ENCODE measurements at regions not wholly inside any gene's neighbourhood (a gene's known extent, or its start where the extent isn't known, plus 50 kb on each side); places are given as distances from the start of the nearest gene placed in this dataset.

GRCh38 chr15:77715860-77716259 is 83.1 kb upstream of the LINGO1 start:
- DNase-seq: no peak
- Histone ChIP-seq H3K36me3 (no peaks in the 10 kb centered on the region), H3K4me1 (no peaks in the 10 kb centered on the region), H3K27ac (no peak overlapping the region), H3K4me3 (replicated peaks in 1 of 3) (no peak overlapping the region), H3K27me3 (no peaks in the 10 kb centered on the region), H3K9me3 (no peaks in the 10 kb centered on the region)
- intact Hi-C loops (cut with DNase I): no loop called here
- 69 to 84% methylated on average over 5 of the region's 5 CpGs for WGBS, 2 donors
- no peak for TF ChIP-seq CTCF (IDR thresholded peaks at IDR 0.05)
- no peak for TF ChIP-seq POLR2A (IDR thresholded peaks at IDR 0.05)

- Histone ChIP-seq H3K4me3 (replicated peaks in 1 of 3) (no peak overlapping the region), H3K36me3 (no peaks in the 10 kb centered on the region), H3K4me1 (no peaks in the 10 kb centered on the region), H3K9me3 (no peaks in the 10 kb centered on the region), H3K27ac (no peak overlapping the region), H3K27me3 (no peaks in the 10 kb centered on the region)
- intact Hi-C loops (cut with DNase I): no loop called here
- 74 to 83% methylated on average over 3 to 6 of the region's 6 CpGs for WGBS, 2 donors
- no peak for DNase-seq
- TF ChIP-seq POLR2A (IDR thresholded peaks at IDR 0.05) (no peak), CTCF (IDR thresholded peaks at IDR 0.05) (no peak)
These were observed 82.3 kb upstream of the LINGO1 start for GRCh38 chr15:77715051-77715450.

- Histone ChIP-seq H3K27ac (no peak overlapping the region), H3K9me3 (no peaks in the 10 kb centered on the region), H3K27me3 (no peaks in the 10 kb centered on the region), H3K4me3 (replicated peaks in 1 of 3) (no peak overlapping the region), H3K36me3 (no peaks in the 10 kb centered on the region), H3K4me1 (no peaks in the 10 kb centered on the region)
- 63 to 90% methylated on average over 12 to 13 of the region's 13 CpGs for WGBS, 2 donors
- TF ChIP-seq CTCF (IDR thresholded peaks at IDR 0.05): no peak
- TF ChIP-seq POLR2A (IDR thresholded peaks at IDR 0.05): no peak
- DNase-seq: no peak
- intact Hi-C loops (cut with DNase I): no loop called here
These were observed 81.8 kb upstream of the LINGO1 start for GRCh38 chr15:77714555-77714954.

- no peak for DNase-seq
- 72 to 76% methylated on average over 4 of the region's 4 CpGs for WGBS, 2 donors
- no peaks in the 10 kb centered on the region for H3K36me3 ChIP-seq
- H3K27ac ChIP-seq: no peak overlapping the region
- H3K4me3 ChIP-seq (replicated peaks in 1 of 3): no peak overlapping the region
- no peaks in the 10 kb centered on the region for H3K4me1 ChIP-seq
- TF ChIP-seq POLR2A (IDR thresholded peaks at IDR 0.05) (no peak), CTCF (IDR thresholded peaks at IDR 0.05) (no peak)
- intact Hi-C loops (cut with DNase I): no loop called here
- no peaks in the 10 kb centered on the region for H3K9me3 ChIP-seq
- no peaks in the 10 kb centered on the region for H3K27me3 ChIP-seq
These were observed 81.3 kb upstream of the LINGO1 start for GRCh38 chr15:77714023-77714422.

GRCh38 chr15:77713281-77713680 is 80.6 kb upstream of the LINGO1 start:
- no peak for TF ChIP-seq POLR2A (IDR thresholded peaks at IDR 0.05)
- no peak for TF ChIP-seq CTCF (IDR thresholded peaks at IDR 0.05)
- intact Hi-C loops (cut with DNase I): no loop called here

More at GRCh38 chr15:77713281-77713680, 80.6 kb upstream of the LINGO1 start:
- DNase-seq: no peak
- H3K36me3 ChIP-seq: no peaks in the 10 kb centered on the region
- no peak overlapping the region for H3K4me3 ChIP-seq (replicated peaks in 1 of 3)
- H3K27me3 ChIP-seq: no peaks in the 10 kb centered on the region
- H3K27ac ChIP-seq: no peak overlapping the region
- H3K9me3 ChIP-seq: no peaks in the 10 kb centered on the region
- 92% methylated on average over 10 of the region's 10 CpGs for WGBS, 2 donors
- H3K4me1 ChIP-seq: no peaks in the 10 kb centered on the region

All from thyroid gland (tissue), 4 donors.